GM23248 (cell line): ENCODE measurements at regions not wholly inside any gene's neighbourhood (a gene's known extent, or its start where the extent isn't known, plus 50 kb on each side); places are given as distances from the start of the nearest gene placed in this dataset.

Experiments
- DNase-seq: peaks from one replicate; pipeline ENCODE4 v3.0.0-alpha.2; 2015
- H2AFZ ChIP-seq: fragments of 200-600 bp; sonication (generic); 2 replicates; pipeline ENCODE4 v1.6.1; 2016; ENCODE audit warnings: antibody characterized with exemption
- H3F3A ChIP-seq: fragments of 200-600 bp; sonication (generic); 2 replicates; pipeline ENCODE4 v1.6.1; 2016; ENCODE audit warnings: mild to moderate bottlenecking, antibody characterized with exemption, mixed run types; ENCODE audit not compliant: insufficient read depth
- H3K27ac ChIP-seq: fragments of 200-600 bp; sonication (generic); 2 replicates; pipeline ENCODE4 v1.5.1; 2016; ENCODE audit warnings: mild to moderate bottlenecking
- H3K27me3 ChIP-seq: fragments of 200-600 bp; sonication (generic); replicated peaks from 2 replicates; pipeline ENCODE4 v1.6.1; 2016; ENCODE audit warnings: mild to moderate bottlenecking; ENCODE audit not compliant: insufficient read depth
- H3K36me3 ChIP-seq: fragments of 200-600 bp; sonication (generic); 2 replicates; pipeline ENCODE4 v1.6.1; 2016; ENCODE audit warnings: low read depth, mild to moderate bottlenecking
- H3K4me1 ChIP-seq: fragments of 200-600 bp; sonication (generic); 2 replicates; pipeline ENCODE4 v1.6.1; 2016; ENCODE audit warnings: mild to moderate bottlenecking; ENCODE audit not compliant: insufficient read depth
- H3K4me2 ChIP-seq: fragments of 200-600 bp; sonication (generic); one replicate; pipeline ENCODE4 v1.6.1; 2016; ENCODE audit warnings: mild to moderate bottlenecking; ENCODE audit not compliant: unreplicated experiment
- H3K4me3 ChIP-seq: fragments of 200-600 bp; sonication (generic); 2 replicates; pipeline ENCODE4 v1.5.1; 2016; ENCODE audit warnings: mild to moderate bottlenecking
- H3K79me2 ChIP-seq: fragments of 200-600 bp; sonication (generic); 2 replicates; pipeline ENCODE4 v1.6.1; 2016; ENCODE audit warnings: mild to moderate bottlenecking; ENCODE audit not compliant: insufficient read depth
- H3K9ac ChIP-seq: fragments of 200-600 bp; sonication (generic); 2 replicates; pipeline ENCODE4 v1.6.1; 2016; ENCODE audit warnings: mild to moderate bottlenecking
- H3K9me2 ChIP-seq: fragments of 200-600 bp; sonication (generic); 2 replicates; pipeline ENCODE4 v1.6.1; 2016; ENCODE audit warnings: mixed run types, mild to moderate bottlenecking, moderate library complexity; ENCODE audit not compliant: insufficient read depth
- H3K9me3 ChIP-seq: fragments of 200-600 bp; sonication (generic); one replicate; pipeline ENCODE4 v1.6.1; 2017; ENCODE audit warnings: low read depth
- H4K20me1 ChIP-seq: fragments of 200-600 bp; sonication (generic); 2 replicates; pipeline ENCODE4 v1.6.0; 2016; ENCODE audit not compliant: insufficient read depth
- EZH2 ChIP-seq: fragments of 200-600 bp; sonication (generic); IDR thresholded peaks from 2 replicates; pipeline ENCODE4 v1.6.1; 2018; ENCODE audit warnings: antibody characterized with exemption, mild to moderate bottlenecking; ENCODE audit not compliant: insufficient read depth, poor library complexity, severe bottlenecking
- EZH2phosphoT487 ChIP-seq: fragments of 200-600 bp; sonication (generic); IDR thresholded peaks from 2 replicates; pipeline ENCODE4 v1.6.1; 2018; ENCODE audit warnings: antibody characterized with exemption, moderate library complexity, mild to moderate bottlenecking, low read depth; ENCODE audit not compliant: insufficient read depth
- WGBS, 2 experiments: methylation state at CpG; one replicate each; pipeline ENCODE4 v1.1.6; 2015 to 2017; ENCODE audit warnings: low lambda C conversion rate in 2 of 2, low coverage in 1 of 2; ENCODE audit errors: missing lambda C conversion rate in 2 of 2; 5-methylcytosine and 5-hydroxymethylcytosine counted together
- in situ Hi-C: fragments of 300-500 bp; cut with MboI; formaldehyde crosslinking; loops from 2 replicates; pipeline ENCODE4 v1.15.0; 2020

DNA sequence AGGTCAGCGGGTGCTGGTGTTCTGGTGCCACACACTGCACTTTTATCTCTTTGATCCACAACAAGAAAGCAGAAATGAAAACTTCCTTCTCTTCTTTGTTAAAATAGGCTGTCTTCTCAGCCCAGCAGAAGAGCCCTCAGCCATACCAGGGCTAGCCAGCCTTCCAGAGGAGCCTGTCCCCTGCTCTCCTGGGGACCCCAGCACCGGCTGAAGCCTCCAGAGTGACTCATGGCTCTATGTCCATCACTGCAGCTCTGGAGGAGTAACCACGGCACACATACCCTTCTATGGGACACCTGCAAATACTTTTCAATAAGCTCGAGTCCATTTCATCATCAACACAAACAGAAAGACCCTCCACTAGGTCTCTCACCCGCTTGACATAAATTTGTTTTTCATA lies 135.6 kb upstream of the CST7 start:
- no peaks in the 10 kb centered on the region for H4K20me1 ChIP-seq
- H3K27me3 ChIP-seq = peaks cover 3% of the 10 kb centered on the region; the same call in 1 of the 2 replicates
- H3K4me1 ChIP-seq = no peaks in the 10 kb centered on the region
- no peak for DNase-seq
- no peak overlapping the region for H3K4me3 ChIP-seq
- no peaks in the 10 kb centered on the region for H3K79me2 ChIP-seq
- H3K4me2 ChIP-seq = no peak overlapping the region
- no peaks in the 10 kb centered on the region for H3K9me2 ChIP-seq
- 64 to 73% methylated on average over 5 of the region's 5 CpGs for WGBS, 2 experiments
- H3F3A ChIP-seq = no peaks in the 10 kb centered on the region
- no peaks in the 10 kb centered on the region for H3K36me3 ChIP-seq
- no peak for TF ChIP-seq EZH2phosphoT487
- TF ChIP-seq EZH2 = no peak
- no peak overlapping the region for H3K9ac ChIP-seq
- no peaks in the 10 kb centered on the region for H3K9me3 ChIP-seq
- H2AFZ ChIP-seq = no peak overlapping the region
- in situ Hi-C loops = no loop called here
- no peak overlapping the region for H3K27ac ChIP-seq

- H3K4me2 ChIP-seq = no peak overlapping the region
- H2AFZ ChIP-seq = no peak overlapping the region
- H3K36me3 ChIP-seq = no peaks in the 10 kb centered on the region
- H3K4me3 ChIP-seq = no peak overlapping the region
- peaks cover 3% of the 10 kb centered on the region; the same call in 1 of the 2 replicates for H3K27me3 ChIP-seq
- no peak overlapping the region for H3K9ac ChIP-seq
- H3K9me2 ChIP-seq = no peaks in the 10 kb centered on the region
- in situ Hi-C loops = no loop called here
- H3K79me2 ChIP-seq = no peaks in the 10 kb centered on the region
- DNase-seq = no peak
- H4K20me1 ChIP-seq = no peaks in the 10 kb centered on the region
- no peak for TF ChIP-seq EZH2
- no peaks in the 10 kb centered on the region for H3F3A ChIP-seq
- no peaks in the 10 kb centered on the region for H3K4me1 ChIP-seq
- no peak overlapping the region for H3K27ac ChIP-seq
- H3K9me3 ChIP-seq = no peaks in the 10 kb centered on the region
- 62% methylated on average over 6 of the region's 6 CpGs for WGBS, 2 experiments
These were observed 135.1 kb upstream of the CST7 start for GRCh38 chr20:24813936-24814335.

DNA sequence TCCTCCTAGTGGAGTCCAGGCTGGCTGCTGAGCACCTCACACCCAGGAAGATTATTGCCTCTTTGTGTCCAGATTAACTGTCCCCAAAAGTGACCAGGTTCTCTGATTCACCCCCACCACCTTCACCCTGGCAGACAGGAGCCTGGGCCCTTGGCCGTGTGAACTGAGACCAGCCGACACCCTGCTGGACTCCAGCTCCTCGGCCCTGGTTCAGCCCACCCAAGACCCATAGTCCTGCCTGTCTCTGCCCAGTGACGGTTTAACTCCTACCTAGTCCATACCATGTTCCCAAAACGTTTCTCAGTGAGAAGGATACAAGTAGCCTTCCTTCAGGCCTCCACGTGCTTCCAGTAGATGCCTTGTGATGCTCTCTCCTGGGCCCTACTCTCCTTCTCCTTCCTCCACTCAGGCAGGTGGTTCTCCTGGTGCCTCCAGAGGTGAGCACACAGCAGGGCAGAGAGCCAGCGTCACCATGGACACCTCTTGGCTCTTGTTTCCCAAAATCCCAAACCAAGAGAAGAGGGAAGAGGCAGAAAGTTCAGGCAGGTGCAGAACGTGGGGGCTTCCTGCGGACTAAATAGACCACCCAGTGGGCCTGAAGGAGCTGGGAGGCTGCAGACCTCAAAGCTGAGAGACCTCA lies 134.4 kb upstream of the CST7 start:
- in situ Hi-C loops = no loop called here
- no peak for DNase-seq

DNA sequence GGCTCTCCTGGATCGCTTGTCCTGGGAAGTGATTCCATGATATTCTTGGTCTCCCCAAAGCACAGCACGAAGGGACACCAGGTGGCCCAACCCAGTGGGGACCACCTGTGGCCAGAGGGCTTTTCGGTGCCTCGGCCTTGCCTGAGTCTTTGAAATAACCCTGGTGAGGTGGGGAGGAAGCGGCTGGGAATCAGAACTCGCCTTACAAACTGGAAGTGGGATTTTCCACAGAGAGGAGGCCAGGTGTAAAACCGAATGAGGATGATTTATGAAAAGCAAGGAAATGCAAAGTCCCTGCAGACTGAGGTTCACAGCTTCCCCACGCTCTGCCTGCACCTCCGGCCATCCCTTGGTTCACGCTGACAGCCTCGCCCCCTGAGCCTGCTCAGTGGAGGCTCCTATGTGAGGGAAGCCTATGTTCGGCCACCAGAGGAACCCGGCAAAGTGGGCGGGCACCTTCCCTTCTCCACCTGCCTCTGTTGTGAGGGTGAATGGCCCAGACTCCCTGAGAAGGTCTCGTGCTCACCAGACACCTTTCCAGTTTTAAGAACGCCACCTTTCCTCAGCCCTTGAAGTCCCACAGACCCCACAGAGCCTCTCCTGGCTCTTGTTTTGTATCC lies 133.8 kb upstream of the CST7 start:
- in situ Hi-C loops = no loop called here
- no peaks in the 10 kb centered on the region for H3K79me2 ChIP-seq

More for the DNA sequence above, 134.4 kb upstream of the CST7 start:
- H3K79me2 ChIP-seq = no peaks in the 10 kb centered on the region
- TF ChIP-seq EZH2 (no peak), EZH2phosphoT487 (no peak)
- no peak overlapping the region for H3K9ac ChIP-seq
- H3K4me2 ChIP-seq = no peak overlapping the region
- H4K20me1 ChIP-seq = no peaks in the 10 kb centered on the region
- no peaks in the 10 kb centered on the region for H3K9me3 ChIP-seq
- no peaks in the 10 kb centered on the region for H3K9me2 ChIP-seq
- H3K4me1 ChIP-seq = no peaks in the 10 kb centered on the region
- no peaks in the 10 kb centered on the region for H3F3A ChIP-seq
- H3K4me3 ChIP-seq = no peak overlapping the region
- no peak overlapping the region for H2AFZ ChIP-seq
- 31 to 38% methylated on average over 8 to 9 of the region's 9 CpGs for WGBS, 2 experiments
- peaks cover 3% of the 10 kb centered on the region; the same call in 1 of the 2 replicates for H3K27me3 ChIP-seq
- no peak overlapping the region for H3K27ac ChIP-seq
- no peaks in the 10 kb centered on the region for H3K36me3 ChIP-seq

More for the DNA sequence above, 133.8 kb upstream of the CST7 start:
- DNase-seq = no peak
- no peak overlapping the region for H2AFZ ChIP-seq
- H3K9me3 ChIP-seq = no peaks in the 10 kb centered on the region
- H3K9me2 ChIP-seq = no peaks in the 10 kb centered on the region
- H3K4me2 ChIP-seq = no peak overlapping the region
- WGBS, 2 experiments = 54 to 55% methylated on average over 16 of the region's 16 CpGs
- no peaks in the 10 kb centered on the region for H3F3A ChIP-seq
- no peaks in the 10 kb centered on the region for H3K4me1 ChIP-seq
- H3K27ac ChIP-seq = no peak overlapping the region
- H3K36me3 ChIP-seq = no peaks in the 10 kb centered on the region
- no peak overlapping the region for H3K4me3 ChIP-seq
- no peak for TF ChIP-seq EZH2phosphoT487
- TF ChIP-seq EZH2 = no peak
- H3K27me3 ChIP-seq = peaks cover 3% of the 10 kb centered on the region; the same call in 1 of the 2 replicates
- H4K20me1 ChIP-seq = no peaks in the 10 kb centered on the region
- H3K9ac ChIP-seq = no peak overlapping the region
